Superior temporal gyrus (tissue), 1 donor: ENCODE measurements at regions not wholly inside any gene's neighbourhood (a gene's known extent, or its start where the extent isn't known, plus 50 kb on each side); places are given as distances from the start of the nearest gene placed in this dataset.

Experiments used
- DNase-seq: peaks from one replicate; pipeline ENCODE4 v3.0.0-alpha.2; 2016; ENCODE audit errors: extremely low spot score

- DNase-seq, result no peak
Measured at GRCh38 chr9:106051545-106051944, 357.2 kb downstream of the TMEM38B start.

GRCh38 chr9:106052166-106052565 is 357.8 kb downstream of the TMEM38B start:
- no peak for DNase-seq

GRCh38 chr9:106052735-106053134 is 358.4 kb downstream of the TMEM38B start:
- no peak for DNase-seq

- DNase-seq, result no peak
Measured at GRCh38 chr9:106056328-106056727, 362.0 kb downstream of the TMEM38B start.

- no peak for DNase-seq
Measured at GRCh38 chr9:106058460-106058859, 364.1 kb downstream of the TMEM38B start.

- no peak for DNase-seq
Measured at GRCh38 chr9:106059886-106060285, 365.5 kb downstream of the TMEM38B start.

- no peak for DNase-seq
Measured at GRCh38 chr9:106060885-106061284, 366.5 kb downstream of the TMEM38B start.

- DNase-seq, result no peak
Measured at GRCh38 chr9:106062250-106062649, 367.9 kb downstream of the TMEM38B start.

GRCh38 chr9:106065136-106065535 is 370.8 kb downstream of the TMEM38B start:
- no peak for DNase-seq

GRCh38 chr9:106065579-106066214 is 371.4 kb downstream of the TMEM38B start:
- no peak for DNase-seq

- DNase-seq, result no peak
Measured at GRCh38 chr9:106066940-106067524, 372.7 kb downstream of the TMEM38B start.

GRCh38 chr9:106069241-106069640 is 374.9 kb downstream of the TMEM38B start:
- DNase-seq, result no peak

- DNase-seq, result no peak
Measured at GRCh38 chr9:106072421-106072820, 378.1 kb downstream of the TMEM38B start.

- no peak for DNase-seq
Measured at GRCh38 chr9:106074006-106074405, 379.7 kb downstream of the TMEM38B start.

GRCh38 chr9:106075236-106075959 is 381.1 kb downstream of the TMEM38B start:
- DNase-seq, result no peak

- DNase-seq, result no peak
Measured at GRCh38 chr9:106075960-106076327, 381.6 kb downstream of the TMEM38B start.

- DNase-seq, result no peak
Measured at GRCh38 chr9:106076711-106077110, 382.4 kb downstream of the TMEM38B start.

GRCh38 chr9:106077731-106078130 is 383.4 kb downstream of the TMEM38B start:
- no peak for DNase-seq

GRCh38 chr9:106082621-106083020 is 388.3 kb downstream of the TMEM38B start:
- no peak for DNase-seq

- no peak for DNase-seq
Measured at GRCh38 chr9:106084702-106085101, 390.4 kb downstream of the TMEM38B start.

GRCh38 chr9:106085479-106085878 is 391.1 kb downstream of the TMEM38B start:
- no peak for DNase-seq

GRCh38 chr9:106092083-106092482 is 397.7 kb downstream of the TMEM38B start:
- DNase-seq, result no peak

GRCh38 chr9:106102821-106103220 is 408.5 kb downstream of the TMEM38B start:
- DNase-seq, result no peak
